GM12801 (cell line): ENCODE measurements at regions not wholly inside any gene's neighbourhood (a gene's known extent, or its start where the extent isn't known, plus 50 kb on each side); places are given as distances from the start of the nearest gene placed in this dataset.

Experiments
- TF ChIP-seq, protein P1 (sequence below): IDR thresholded peaks from one replicate; pipeline ENCODE4 v1.5.1; 2011; ENCODE audit warnings: control low read depth; ENCODE audit not compliant: insufficient read length; ENCODE audit errors: extremely low read depth

DNA sequence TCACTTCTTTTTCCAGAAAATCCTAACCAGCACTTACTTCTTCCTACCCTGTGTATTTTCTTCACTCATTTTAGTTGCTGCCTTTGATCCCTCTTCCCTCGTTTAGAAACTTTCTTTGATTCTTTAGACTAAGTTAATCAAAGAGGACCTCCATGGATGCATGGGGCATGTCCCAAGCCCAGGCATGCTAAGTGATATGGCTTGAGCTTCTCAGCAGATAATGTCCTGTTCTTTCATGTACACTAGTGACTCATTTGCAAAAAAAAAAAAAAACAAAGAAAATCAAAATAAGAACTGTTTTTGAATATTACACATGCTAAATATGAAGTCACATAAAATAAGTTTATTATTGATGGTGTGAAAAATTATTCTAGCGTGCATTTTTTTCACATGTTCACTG lies 800.9 kb downstream of the SATB2 start:
- TF ChIP-seq, protein P1, sequence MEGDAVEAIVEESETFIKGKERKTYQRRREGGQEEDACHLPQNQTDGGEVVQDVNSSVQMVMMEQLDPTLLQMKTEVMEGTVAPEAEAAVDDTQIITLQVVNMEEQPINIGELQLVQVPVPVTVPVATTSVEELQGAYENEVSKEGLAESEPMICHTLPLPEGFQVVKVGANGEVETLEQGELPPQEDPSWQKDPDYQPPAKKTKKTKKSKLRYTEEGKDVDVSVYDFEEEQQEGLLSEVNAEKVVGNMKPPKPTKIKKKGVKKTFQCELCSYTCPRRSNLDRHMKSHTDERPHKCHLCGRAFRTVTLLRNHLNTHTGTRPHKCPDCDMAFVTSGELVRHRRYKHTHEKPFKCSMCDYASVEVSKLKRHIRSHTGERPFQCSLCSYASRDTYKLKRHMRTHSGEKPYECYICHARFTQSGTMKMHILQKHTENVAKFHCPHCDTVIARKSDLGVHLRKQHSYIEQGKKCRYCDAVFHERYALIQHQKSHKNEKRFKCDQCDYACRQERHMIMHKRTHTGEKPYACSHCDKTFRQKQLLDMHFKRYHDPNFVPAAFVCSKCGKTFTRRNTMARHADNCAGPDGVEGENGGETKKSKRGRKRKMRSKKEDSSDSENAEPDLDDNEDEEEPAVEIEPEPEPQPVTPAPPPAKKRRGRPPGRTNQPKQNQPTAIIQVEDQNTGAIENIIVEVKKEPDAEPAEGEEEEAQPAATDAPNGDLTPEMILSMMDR: no peak

DNA sequence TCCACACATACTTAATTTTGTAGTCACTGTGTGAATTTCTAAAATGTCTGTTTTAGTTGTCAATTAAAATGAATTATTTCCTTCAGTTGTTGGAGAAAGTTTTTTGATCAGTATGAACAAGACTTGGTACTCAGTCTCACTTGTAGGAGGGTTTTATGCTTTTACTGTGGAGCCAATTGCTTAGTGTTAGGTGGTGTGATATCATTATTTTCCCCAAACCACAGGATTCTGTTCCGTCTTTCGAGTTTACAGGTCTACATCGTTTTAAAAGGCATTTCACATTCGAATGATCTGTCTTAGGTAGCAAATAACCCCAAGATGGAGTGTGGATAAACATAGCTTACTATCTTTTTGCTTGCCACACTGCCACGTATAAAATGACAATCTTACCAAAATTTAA lies 803.1 kb downstream of the SATB2 start:
- TF ChIP-seq, protein P1: no peak

DNA sequence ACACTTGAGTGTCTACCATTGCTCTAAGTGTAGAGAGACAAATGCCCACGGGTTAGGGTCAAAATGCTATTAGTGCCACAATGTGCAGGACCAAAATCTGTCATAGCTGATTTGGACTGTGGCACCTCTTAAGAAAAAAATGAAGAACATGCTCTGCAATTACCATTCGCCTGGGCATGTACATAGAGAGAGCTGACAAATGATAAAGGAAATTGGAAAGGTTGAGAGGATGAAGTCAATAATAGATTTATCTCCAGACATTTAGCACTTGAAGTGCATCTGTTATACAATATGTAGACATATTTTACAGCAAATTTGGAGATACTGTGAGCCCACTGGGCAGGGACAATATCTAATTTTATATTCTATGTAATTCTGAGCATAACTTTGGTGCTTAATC lies 804.4 kb downstream of the SATB2 start:
- TF ChIP-seq, protein P1: no peak

DNA sequence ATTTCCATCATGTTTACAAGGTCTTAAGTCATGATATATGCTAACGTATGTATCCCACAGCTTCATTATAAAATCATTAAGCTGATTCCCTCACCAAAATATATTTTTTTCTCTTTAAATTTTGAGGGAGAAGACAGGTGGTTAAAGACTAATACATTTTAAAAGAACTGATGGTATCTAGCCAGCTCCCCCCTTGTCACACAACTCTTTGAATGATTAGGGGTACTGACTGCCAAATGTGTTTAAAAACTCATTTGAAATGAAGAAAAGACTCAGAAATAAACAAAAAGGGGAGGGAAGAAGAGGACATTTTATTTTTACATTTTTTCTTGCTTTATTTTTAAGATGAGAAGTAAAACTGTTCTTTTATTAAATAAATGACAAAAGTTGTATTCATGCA lies 805.3 kb downstream of the SATB2 start:
- TF ChIP-seq, protein P1: no peak

DNA sequence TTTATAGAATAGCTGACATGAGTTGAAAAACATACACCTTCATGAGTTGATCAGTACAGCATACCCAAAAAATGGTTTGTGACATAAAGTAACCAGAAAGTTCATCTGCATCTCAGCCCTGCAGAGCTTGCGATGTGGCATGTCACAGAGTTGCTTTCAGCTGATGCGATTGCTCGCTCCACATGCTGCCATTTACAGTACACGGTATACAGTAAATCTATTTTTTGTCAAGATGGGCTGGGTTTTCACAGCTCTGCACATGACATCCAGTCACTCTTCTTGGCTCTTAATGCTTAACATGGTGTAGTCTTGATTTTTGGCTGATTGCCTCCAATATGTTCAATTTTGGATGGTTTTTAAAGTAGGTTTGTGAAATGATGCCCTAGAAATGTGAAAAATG lies 811.9 kb downstream of the SATB2 start:
- TF ChIP-seq, protein P1: no peak

DNA sequence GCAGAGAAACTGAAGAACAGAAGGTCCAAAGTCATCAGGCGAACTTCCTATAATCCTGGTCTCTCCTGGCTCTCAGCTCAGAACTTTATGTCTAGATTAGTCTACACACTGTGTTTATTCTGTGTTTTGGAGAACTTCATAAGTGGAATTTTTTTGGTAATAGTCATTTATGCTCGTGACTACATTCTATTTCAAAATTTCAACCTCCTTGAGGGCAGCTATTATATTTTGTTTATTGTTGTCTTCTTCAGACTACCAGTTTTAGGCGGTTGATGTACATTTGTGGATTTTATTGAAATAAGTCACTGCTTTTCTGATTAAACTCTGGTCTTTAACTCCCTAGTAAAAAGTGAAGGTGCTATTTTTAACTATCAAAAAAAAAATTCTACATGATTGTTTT lies 816.6 kb downstream of the SATB2 start:
- TF ChIP-seq, protein P1: no peak

DNA sequence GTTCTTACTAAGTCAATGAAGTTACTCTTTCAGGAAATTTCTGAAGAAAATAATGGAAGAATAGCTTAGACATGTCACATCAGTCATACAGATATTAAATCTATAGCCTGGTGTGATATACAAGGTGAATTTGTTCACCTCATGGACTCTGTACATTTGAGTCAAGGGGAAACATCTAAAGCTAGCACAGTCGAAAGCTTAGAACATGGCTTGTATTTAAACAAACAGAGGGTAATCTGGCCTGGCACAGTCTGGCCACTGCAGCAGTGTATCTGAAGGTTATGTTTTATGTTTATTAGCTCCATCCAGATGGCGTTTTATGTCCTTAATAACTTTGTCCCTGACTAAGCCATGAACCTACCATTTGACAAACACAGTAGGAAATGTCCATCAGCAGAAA lies 817.3 kb downstream of the SATB2 start:
- TF ChIP-seq, protein P1: no peak

DNA sequence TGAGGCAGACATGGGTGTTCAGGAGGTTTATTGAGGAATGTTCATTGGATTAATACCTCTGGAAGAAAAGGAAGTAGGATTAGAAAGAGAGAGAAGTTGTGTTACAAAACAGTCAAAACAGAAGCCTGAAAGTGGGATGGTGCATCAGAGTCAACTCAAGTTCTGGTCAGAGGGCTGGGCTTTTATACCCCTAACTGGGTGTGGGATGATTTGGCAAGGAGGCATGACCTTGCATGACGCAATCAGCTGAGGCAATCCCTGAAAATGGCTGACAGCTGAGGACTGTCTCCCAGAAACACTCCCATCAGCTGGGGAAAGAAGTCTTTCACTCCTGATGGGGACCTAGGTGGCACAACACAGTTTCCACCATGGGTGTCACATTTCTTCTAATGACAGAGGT lies 818.2 kb downstream of the SATB2 start:
- TF ChIP-seq, protein P1: no peak
